GM19238 (cell line): ENCODE measurements at regions not wholly inside any gene's neighbourhood (a gene's known extent, or its start where the extent isn't known, plus 50 kb on each side); places are given as distances from the start of the nearest gene placed in this dataset.
"Not testable (repeated sequence)": the region's sequence is repeated elsewhere in the genome, so short reads cannot be mapped to it uniquely, and the experiment has no call there.

Experiments used
- DNase-seq: peaks from one replicate; pipeline ENCODE4 v3.0.0; 2011; ENCODE audit warnings: low spot score; ENCODE audit not compliant: insufficient read length

GRCh38 chr4:151519728-151520415 lies 110.9 kb downstream of the FHIP1A start:
- no peak for DNase-seq

DNA sequence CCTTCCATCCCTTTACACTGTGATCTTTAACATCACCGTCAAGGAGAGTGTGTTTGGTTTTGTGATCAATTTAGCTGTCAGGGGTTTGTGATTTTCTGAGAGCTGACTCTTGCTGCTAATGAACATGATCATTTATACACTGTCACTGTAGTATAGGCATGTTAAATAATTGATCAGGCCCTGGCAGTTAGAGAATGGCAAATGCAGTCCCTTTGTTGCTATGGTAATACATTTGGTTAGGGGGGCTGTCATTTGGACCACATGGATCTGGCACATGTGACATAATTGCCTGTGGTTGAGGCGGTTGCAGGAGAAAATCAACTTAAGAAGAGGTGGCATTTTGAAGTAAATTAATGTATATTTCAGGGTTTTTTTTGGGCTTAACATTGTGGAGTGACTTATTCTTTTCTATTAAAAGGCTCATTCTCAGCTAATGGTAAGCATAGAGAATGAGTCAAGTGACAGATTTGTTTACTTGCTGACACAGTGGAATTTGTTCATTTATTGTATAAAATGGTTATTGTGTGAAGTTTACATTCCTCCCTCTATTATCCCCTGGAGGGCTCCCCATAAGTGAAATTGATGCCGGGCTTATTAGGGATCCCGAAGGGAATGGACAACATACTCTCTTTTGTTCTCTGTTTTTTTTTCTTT lies 114.0 kb downstream of the FHIP1A start:
- DNase-seq: no peak

DNA sequence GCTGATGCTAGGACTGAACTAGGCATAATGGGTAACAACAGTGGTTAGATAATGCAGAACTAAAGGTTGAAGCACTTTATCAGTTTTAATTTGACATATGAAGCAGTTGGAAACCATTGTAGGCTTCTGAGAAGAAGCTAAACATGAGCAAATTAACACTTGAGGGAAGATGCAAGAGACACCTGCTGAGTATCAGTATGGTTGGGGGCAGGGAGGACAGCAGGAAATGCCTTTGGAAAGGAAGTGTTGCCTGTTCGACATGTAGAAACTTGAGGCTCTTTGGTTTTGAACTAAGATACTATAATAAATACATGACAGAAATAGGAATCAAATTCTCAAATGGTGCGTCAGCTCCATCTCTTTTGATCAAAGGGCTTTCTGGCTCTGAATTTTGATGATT lies 115.6 kb downstream of the FHIP1A start:
- no peak for DNase-seq

DNA sequence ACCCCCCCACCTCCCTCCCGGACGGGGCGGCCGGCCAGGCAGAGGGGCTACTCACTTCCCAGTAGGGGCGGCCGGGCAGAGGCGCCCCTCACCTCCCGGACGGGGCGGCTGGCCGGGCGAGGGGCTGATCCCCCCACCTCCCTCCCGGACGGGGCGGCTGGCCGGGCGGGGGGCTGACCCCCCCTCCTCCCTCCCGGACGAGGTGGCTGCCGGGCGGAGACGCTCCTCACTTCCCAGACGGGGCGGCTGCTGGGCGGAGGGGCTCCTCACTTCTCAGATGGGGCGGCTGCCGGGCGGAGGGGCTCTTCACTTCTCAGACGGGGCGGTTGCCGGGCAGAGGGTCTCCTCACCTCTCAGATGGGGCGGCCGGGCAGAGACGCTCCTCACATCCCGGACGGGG lies 117.5 kb downstream of the FHIP1A start:
- DNase-seq: not testable (repeated sequence)

- no peak for DNase-seq
These were observed 118.7 kb downstream of the FHIP1A start for GRCh38 chr4:151527699-151528098.

- no peak for DNase-seq
These were observed 120.2 kb downstream of the FHIP1A start for GRCh38 chr4:151529187-151529586.

DNA sequence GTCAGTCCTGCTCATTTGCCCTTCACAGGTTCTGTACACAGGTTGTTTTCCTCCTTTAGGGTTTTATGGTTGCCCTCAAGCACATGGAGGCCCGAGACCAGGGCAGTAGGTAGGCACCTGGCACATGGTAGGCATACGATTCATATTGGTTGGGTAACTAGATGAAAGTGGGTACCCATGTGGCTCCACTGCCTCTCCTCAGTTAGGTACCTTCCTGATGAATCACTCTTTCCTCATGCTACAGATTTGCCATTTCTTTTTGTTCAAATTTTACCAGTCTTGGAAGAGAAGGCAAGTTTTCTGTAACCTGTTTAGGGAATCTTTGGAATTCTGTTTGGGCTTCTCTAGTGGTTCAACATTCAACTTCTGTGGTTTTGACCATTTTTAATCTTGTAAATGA lies 121.3 kb downstream of the FHIP1A start:
- DNase-seq: no peak

GRCh38 chr4:151530783-151531182 lies 121.8 kb downstream of the FHIP1A start:
- DNase-seq: no peak

DNA sequence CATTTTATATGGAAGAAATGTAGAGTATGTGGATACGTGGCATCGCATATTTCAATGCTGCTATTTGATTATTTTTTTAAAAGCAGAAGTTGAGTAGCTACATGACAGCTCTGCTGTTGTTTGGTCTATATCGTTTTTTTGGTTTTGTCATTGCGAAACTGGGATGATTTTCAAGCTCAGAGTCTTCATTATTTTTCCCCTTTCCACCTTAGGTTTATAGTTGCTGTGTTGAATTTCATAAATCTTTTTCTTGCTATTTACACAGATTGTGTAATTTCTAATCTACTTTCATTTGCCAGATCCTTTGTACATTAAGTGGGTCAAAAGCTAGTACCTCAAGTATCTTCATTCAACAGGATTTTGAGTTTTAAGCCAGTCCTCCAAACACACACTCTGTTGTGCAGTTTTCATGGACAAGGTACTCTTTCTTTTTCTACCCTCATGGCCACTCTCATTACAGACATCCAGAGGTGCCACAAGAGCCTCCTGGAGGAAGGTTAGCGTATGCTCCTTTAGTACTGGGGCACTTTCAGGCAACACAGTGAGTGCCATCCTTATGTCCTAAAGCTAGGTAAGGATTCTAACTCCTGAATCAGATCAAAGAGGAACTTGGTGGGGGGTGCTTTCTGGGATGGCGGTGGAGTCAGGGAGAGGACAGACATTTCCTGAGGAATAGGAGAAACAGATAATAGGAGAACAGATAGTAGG lies 123.2 kb downstream of the FHIP1A start:
- no peak for DNase-seq

DNA sequence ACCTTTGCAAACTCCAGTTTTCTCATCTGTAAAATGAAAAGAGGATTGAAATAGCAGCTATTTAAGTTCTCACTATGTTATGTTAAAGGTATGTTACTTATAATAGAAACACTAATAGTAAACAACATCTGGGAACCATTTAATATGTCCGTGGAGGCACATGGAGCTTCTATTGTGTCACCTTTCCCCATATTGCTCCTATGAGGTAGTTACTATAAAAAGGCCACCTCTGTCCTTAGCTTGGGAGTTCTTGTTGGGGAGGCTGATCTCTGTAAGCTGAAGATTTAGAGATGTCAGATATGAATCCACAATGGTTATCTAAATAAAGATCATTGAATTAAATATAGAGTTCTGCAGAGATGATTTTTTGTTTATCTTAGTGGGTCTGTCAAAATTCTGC lies 125.2 kb downstream of the FHIP1A start:
- DNase-seq: no peak

DNA sequence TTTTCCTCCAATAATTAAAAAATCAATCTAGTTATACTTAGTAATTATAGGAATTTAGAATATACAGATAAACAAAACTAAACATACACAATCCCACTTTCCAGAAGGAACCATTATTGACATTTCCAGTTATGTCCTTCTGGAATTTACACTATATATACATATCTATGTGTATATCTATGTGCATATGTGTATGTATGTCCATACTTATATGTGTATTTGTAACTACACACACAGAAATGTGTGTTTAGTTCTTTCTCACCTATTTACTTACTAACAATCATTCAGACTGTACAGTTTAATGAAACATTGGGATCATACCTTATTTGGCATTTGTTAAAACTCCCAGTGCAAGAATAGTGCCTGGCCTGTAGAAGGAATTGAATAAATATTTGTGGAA lies 126.4 kb downstream of the FHIP1A start:
- DNase-seq: no peak

- DNase-seq: no peak
These were observed 128.7 kb downstream of the FHIP1A start for GRCh38 chr4:151537687-151538086.

DNA sequence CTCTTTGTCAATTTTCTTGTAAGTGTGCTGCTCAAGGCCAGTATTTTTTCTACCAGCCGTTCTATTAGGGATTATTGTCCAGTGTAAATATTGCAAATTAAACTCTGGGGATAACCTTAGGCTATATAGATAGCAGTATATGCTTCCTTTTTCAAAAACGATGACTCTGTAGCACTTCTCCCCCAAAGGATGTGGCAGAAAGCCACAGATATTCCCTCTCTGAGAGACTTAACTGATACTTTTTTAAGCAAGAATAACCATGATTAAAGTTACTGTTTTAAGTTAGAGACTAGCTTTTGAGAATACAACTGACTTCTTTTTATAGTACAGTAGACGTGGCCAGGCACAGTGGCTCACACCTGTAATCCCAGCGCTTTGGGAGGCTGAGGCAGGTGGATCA lies 130.0 kb downstream of the FHIP1A start:
- no peak for DNase-seq

GRCh38 chr4:151540728-151541388 lies 131.9 kb downstream of the FHIP1A start:
- no peak for DNase-seq

- DNase-seq: no peak
These were observed 132.6 kb downstream of the FHIP1A start for GRCh38 chr4:151541389-151542071.

DNA sequence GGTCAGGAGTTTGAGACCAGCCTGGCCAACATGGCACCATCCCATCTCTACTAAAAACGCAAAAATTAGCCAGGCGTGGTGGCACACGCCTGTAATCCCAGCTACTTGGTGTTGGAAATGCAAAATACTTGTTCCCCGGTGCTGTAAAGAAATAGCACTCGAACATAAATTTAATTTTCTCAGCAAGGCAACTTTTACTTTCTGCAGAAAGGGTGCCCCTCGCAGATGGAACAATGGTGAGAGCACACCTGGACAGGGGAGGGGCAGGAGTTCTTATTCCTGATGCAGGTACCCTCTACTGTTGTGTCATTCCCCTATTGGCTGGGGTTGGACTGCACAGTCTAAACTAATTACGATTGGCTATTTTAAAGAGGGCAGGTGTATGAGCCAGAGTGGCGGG lies 139.7 kb downstream of the FHIP1A start:
- DNase-seq: no peak

- DNase-seq: not testable (repeated sequence)
These were observed 140.4 kb downstream of the FHIP1A start for GRCh38 chr4:151549378-151549777.

DNA sequence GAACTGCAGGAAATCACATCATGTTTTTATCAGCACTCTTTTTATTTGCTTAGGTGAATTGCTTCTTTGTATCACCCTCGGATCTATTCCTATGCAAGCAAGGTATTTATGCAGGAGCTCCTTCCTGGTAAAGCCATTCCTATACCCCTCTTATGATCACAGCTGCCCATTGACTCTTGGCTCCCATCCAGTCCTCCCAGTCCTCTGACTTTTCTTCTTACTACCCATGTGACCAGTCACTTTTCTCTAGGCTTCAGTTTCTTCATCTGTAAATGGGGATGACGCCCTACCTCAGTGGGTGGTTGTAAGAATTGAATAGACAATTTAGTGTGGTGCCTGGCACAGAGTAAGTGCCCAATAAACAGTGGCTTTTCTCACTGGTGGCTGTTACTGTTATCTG lies 144.9 kb downstream of the FHIP1A start:
- DNase-seq: no peak

DNA sequence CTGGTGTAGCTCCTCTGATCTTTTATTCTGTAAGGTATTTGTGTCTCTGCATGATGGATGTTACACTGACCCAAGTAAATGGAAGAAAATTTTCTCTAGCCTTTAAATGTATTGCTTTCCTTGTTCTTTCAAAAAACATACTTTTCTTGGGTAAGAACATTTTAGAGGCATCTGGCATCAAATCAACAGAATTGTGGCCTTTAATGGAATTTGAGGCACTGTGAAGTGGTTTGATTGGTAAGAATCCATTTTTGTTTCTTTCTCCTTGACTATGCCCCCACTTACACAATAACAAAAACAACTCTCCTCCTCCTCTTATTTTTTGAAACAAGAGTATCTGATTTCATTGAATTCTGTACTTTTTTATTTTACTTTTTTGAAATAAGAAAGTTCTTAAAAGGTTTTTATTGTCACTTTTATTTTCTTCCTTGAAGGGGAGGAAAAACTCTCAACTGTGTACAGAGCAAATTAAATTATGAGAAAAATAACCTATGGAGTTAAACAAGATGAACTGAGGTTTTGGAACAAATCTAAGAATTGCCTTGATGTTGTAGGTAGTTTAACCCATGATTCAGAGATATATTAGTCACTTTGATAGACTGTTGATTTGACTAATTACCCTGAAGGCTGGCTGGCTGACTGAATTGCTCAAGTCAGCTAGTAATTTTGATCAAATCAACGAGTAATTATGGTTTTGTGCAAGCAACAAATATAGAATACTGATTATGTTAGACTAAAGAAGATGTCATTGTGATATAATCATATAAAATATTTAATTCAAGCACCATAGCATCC lies 146.4 kb downstream of the FHIP1A start:
- no peak for DNase-seq

DNA sequence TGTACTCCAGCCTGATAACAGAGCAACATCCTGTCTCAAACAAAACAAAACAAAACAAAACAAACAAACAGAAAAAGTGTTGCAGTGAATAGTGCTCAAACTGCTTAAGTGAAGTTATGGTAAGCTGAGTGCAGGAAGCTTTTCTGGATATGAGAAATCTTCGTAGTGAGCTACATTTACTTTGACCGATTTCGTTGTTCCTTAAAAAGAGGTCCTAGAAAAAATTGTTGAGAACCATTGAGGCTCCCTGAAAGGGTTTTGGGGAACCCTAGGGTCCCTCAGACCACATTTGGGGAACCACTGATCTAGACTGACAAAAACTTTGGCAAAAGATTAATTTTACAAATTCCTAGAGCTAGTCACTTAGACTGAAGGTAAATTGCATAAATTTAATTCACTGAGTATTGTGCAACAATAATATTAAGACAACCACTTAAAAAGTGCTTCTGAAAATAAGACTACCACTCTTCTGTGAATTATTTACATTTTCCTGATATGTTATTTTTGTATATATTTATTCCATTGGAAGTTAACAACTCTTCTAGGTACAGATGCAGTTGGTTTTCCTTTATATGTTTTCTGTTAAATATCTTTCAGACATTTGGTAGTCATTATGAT lies 149.6 kb downstream of the FHIP1A start:
- DNase-seq: no peak
